ENCODE measurements at regions not wholly inside any gene's neighbourhood (a gene's known extent, or its start where the extent isn't known, plus 50 kb on each side); places are given as distances from the start of the nearest gene placed in this dataset.

DNA sequence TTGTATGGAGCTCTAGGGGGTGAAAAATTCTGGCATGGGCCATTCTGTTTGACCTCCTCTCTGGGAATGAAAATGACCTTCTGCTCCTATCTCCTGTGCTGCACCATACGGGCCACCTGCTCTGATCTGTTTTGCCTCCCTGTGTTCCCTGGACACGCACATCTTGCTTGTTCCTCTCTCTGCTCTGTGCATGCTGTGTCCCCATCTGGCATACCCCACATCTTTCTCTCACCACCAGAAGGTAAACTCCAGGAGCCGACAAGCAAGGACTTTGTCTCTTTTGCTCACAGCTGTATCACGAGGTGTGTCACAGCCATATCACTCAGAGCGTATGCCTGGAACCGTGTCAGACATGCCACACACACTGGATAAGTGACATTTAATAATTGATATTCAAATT is 208.4 kb upstream of the DTNBP1 start:
- Histone ChIP-seq H3K36me3 (ENCODE audit: control insufficient read depth in 2 of 2, insufficient read depth in 2 of 2, low read length in 1 of 2) (no peaks in the 10 kb centered on the region), H3K4me2 (ENCODE audit: control insufficient read depth, insufficient read depth) (no peak overlapping the region), H3K79me2 (ENCODE audit: control insufficient read depth, insufficient read depth, low read length) (no peaks in the 10 kb centered on the region), H4K20me1 (ENCODE audit: control insufficient read depth, insufficient read depth) (no peaks in the 10 kb centered on the region), H3K27ac (ENCODE audit: control insufficient read depth, insufficient read depth) (no peak overlapping the region), H3K9ac (ENCODE audit: control insufficient read depth, insufficient read depth, low read length) (no peak overlapping the region), H3K9me3 (replicated peaks; ENCODE audit: control insufficient read depth, insufficient read depth, low read length) (no peaks in the 10 kb centered on the region), H3K4me1 (ENCODE audit: control insufficient read depth, insufficient read depth, low read length) (peaks cover 3% of the 10 kb centered on the region), H3K4me3 (no peak overlapping the region), H3K27me3 (replicated peaks in 1 of 2; ENCODE audit: control insufficient read depth in 2 of 2, insufficient read depth in 2 of 2, low read length in 1 of 2) (no peaks in the 10 kb centered on the region), H2AFZ (ENCODE audit: control insufficient read depth, low read depth, low read length) (no peak overlapping the region)
- FAIRE-seq (no peak), DNase-seq (ENCODE audit: low read depth, low spot score) (no peak), ATAC-seq (no peak)
- ChIA-PET POLR2A (interaction anchor here (1.0 kb wide), 1 partner anchor 16 kb away, joined by 3 read pairs; no protein-coding TSS in a partner anchor), RAD21 (ENCODE audit: unreplicated experiment) (no interaction called here), SMC1A (ENCODE audit: uncharacterized antibody, unreplicated experiment) (interaction anchor here (1.0 to 3.2 kb wide), 2 partner anchors 9 to 20 kb away, joined by 3 to 17 read pairs; no protein-coding TSS in a partner anchor), CTCF (interaction anchor here (1.5 kb wide), 1 partner anchor 101 kb away, joined by 3 read pairs; no protein-coding TSS in a partner anchor)
- TF ChIP-seq RBBP5 (conservative IDR thresholded peaks at IDR 0.05) (no peak), CHD4 (IDR thresholded peaks at IDR 0.05) (no peak), ZNF274 (IDR thresholded peaks at IDR 0.05; ENCODE audit: insufficient read depth, insufficient read length) (no peak), KLF5 (IDR thresholded peaks at IDR 0.05; ENCODE audit: partially characterized antibody) (no peak), EP300 (IDR thresholded peaks at IDR 0.05; ENCODE audit: borderline replicate concordance in 1 of 2, control insufficient read depth in 1 of 2, low read depth in 2 of 2, low read length in 2 of 2) (no peak), ZNF622 (IDR thresholded peaks at IDR 0.05) (no peak), STAT3 (IDR thresholded peaks at IDR 0.05; ENCODE audit: low read depth, low read length) (no peak), LARP7 (IDR thresholded peaks at IDR 0.05) (no peak), BACH1 (IDR thresholded peaks at IDR 0.05; ENCODE audit: borderline replicate concordance) (no peak)
- in situ Hi-C loops (cut with MboI) (no loop called here), intact Hi-C loops (cut with micrococcal nuclease; ENCODE audit: unreplicated experiment) (no loop called here)
- BruUV-seq (replicated peaks), result no TSS peak
- 68% methylated on average over 6 of the region's 6 CpGs for WGBS (ENCODE audit: insufficient coverage, insufficient replicate concordance, low lambda C conversion rate, missing lambda C conversion rate)

All from GM12878 (cell line).